ENCODE measurements at regions not wholly inside any gene's neighbourhood (a gene's known extent, or its start where the extent isn't known, plus 50 kb on each side); places are given as distances from the start of the nearest gene placed in this dataset.
A peak's percentile ranks its signal among the peaks of the same experiment; 100 is the strongest.
"Not testable (repeated sequence)": the region's sequence is repeated elsewhere in the genome, so short reads cannot be mapped to it uniquely, and the experiment has no call there.

- Histone ChIP-seq H3K36me3 (ENCODE audit: control insufficient read depth, insufficient read depth, low read length) (no peaks in the 10 kb centered on the region), H3K4me3 (ENCODE audit: extremely low read depth, insufficient read depth, low read length, poor library complexity, severe bottlenecking) (no peak overlapping the region), H3K9me3 (ENCODE audit: control insufficient read depth, low read length) (no peaks in the 10 kb centered on the region), H3K27ac (ENCODE audit: low read depth, low read length, severe bottlenecking) (no peak overlapping the region), H3K4me1 (ENCODE audit: control insufficient read depth, insufficient read depth, low read length, poor library complexity, severe bottlenecking) (no peaks in the 10 kb centered on the region)
- WGBS, 2 experiments (ENCODE audit: insufficient coverage in 2 of 2): 100% methylated on average over 1 of the region's 3 CpGs; no CpG with 5 or more reads in 1 of the 2 experiments
These were observed 134.2 kb upstream of the PRSS3 start for GRCh38 chr9:33661176-33661575.

GRCh38 chr9:33662871-33663270 lies 132.5 kb upstream of the PRSS3 start:
- Histone ChIP-seq H3K27ac (ENCODE audit: low read depth, low read length, severe bottlenecking) (no peak overlapping the region), H3K4me3 (ENCODE audit: extremely low read depth, insufficient read depth, low read length, poor library complexity, severe bottlenecking) (no peak overlapping the region), H3K9me3 (ENCODE audit: control insufficient read depth, low read length) (no peaks in the 10 kb centered on the region), H3K36me3 (ENCODE audit: control insufficient read depth, insufficient read depth, low read length) (no peaks in the 10 kb centered on the region), H3K4me1 (ENCODE audit: control insufficient read depth, insufficient read depth, low read length, poor library complexity, severe bottlenecking) (no peaks in the 10 kb centered on the region)
- 86% methylated on average over 1 of the region's 1 CpG; no CpG with 5 or more reads in 1 of the 2 experiments for WGBS, 2 experiments (ENCODE audit: insufficient coverage in 2 of 2)

- H3K4me1 ChIP-seq (ENCODE audit: control insufficient read depth, insufficient read depth, low read length, poor library complexity, severe bottlenecking); H3K9me3 ChIP-seq (ENCODE audit: control insufficient read depth, low read length); H3K36me3 ChIP-seq (ENCODE audit: control insufficient read depth, insufficient read depth, low read length): not testable (repeated sequence)
- WGBS, 2 experiments (ENCODE audit: insufficient coverage in 2 of 2): 33 to 58% methylated on average over 2 to 3 of the region's 8 CpGs
- Histone ChIP-seq H3K27ac (ENCODE audit: low read depth, low read length, severe bottlenecking) (peak overlapping the region; percentile 85), H3K4me3 (ENCODE audit: extremely low read depth, insufficient read depth, low read length, poor library complexity, severe bottlenecking) (peak overlapping the region; percentile 49)
These were observed 119.1 kb upstream of the PRSS3 start for GRCh38 chr9:33676194-33676745.

GRCh38 chr9:33676746-33677505 lies 118.4 kb upstream of the PRSS3 start:
- peak overlapping the region; percentile 85 for H3K27ac ChIP-seq (ENCODE audit: low read depth, low read length, severe bottlenecking)
- H3K36me3 ChIP-seq (ENCODE audit: control insufficient read depth, insufficient read depth, low read length): no peaks in the 10 kb centered on the region
- H3K4me3 ChIP-seq (ENCODE audit: extremely low read depth, insufficient read depth, low read length, poor library complexity, severe bottlenecking): peak overlapping the region; percentile 49
- peaks cover 5% of the 10 kb centered on the region for H3K4me1 ChIP-seq (ENCODE audit: control insufficient read depth, insufficient read depth, low read length, poor library complexity, severe bottlenecking)
- WGBS, 2 experiments (ENCODE audit: insufficient coverage in 2 of 2): 0% methylated on average over 30 to 45 of the region's 78 CpGs
- H3K9me3 ChIP-seq (ENCODE audit: control insufficient read depth, low read length): no peaks in the 10 kb centered on the region

- peak overlapping the region; percentile 85 for H3K27ac ChIP-seq (ENCODE audit: low read depth, low read length, severe bottlenecking)
- WGBS, 2 experiments (ENCODE audit: insufficient coverage in 2 of 2): no CpG with 5 or more reads among the region's 3 CpGs
These were observed 117.9 kb upstream of the PRSS3 start for GRCh38 chr9:33677506-33677809.

GRCh38 chr9:33677961-33678360 lies 117.4 kb upstream of the PRSS3 start:
- WGBS, 2 experiments (ENCODE audit: insufficient coverage in 2 of 2): no CpG with 5 or more reads among the region's 3 CpGs
- Histone ChIP-seq H3K4me3 (ENCODE audit: extremely low read depth, insufficient read depth, low read length, poor library complexity, severe bottlenecking) (no peak overlapping the region), H3K27ac (ENCODE audit: low read depth, low read length, severe bottlenecking) (no peak overlapping the region), H3K9me3 (ENCODE audit: control insufficient read depth, low read length) (no peaks in the 10 kb centered on the region), H3K4me1 (ENCODE audit: control insufficient read depth, insufficient read depth, low read length, poor library complexity, severe bottlenecking) (peaks cover 5% of the 10 kb centered on the region), H3K36me3 (ENCODE audit: control insufficient read depth, insufficient read depth, low read length) (no peaks in the 10 kb centered on the region)

More at GRCh38 chr9:33677506-33677809, 117.9 kb upstream of the PRSS3 start:
- H3K9me3 ChIP-seq (ENCODE audit: control insufficient read depth, low read length): no peaks in the 10 kb centered on the region
- H3K4me1 ChIP-seq (ENCODE audit: control insufficient read depth, insufficient read depth, low read length, poor library complexity, severe bottlenecking): peaks cover 5% of the 10 kb centered on the region
- no peaks in the 10 kb centered on the region for H3K36me3 ChIP-seq (ENCODE audit: control insufficient read depth, insufficient read depth, low read length)
- peak overlapping the region; percentile 49 for H3K4me3 ChIP-seq (ENCODE audit: extremely low read depth, insufficient read depth, low read length, poor library complexity, severe bottlenecking)

GRCh38 chr9:33682551-33682950 lies 112.8 kb upstream of the PRSS3 start:
- H3K27ac ChIP-seq (ENCODE audit: low read depth, low read length, severe bottlenecking): no peak overlapping the region
- H3K4me3 ChIP-seq (ENCODE audit: extremely low read depth, insufficient read depth, low read length, poor library complexity, severe bottlenecking): no peak overlapping the region

GRCh38 chr9:33684831-33685230 lies 110.5 kb upstream of the PRSS3 start:
- Histone ChIP-seq H3K36me3 (ENCODE audit: control insufficient read depth, insufficient read depth, low read length) (no peaks in the 10 kb centered on the region), H3K4me3 (ENCODE audit: extremely low read depth, insufficient read depth, low read length, poor library complexity, severe bottlenecking) (no peak overlapping the region), H3K9me3 (ENCODE audit: control insufficient read depth, low read length) (no peaks in the 10 kb centered on the region), H3K27ac (ENCODE audit: low read depth, low read length, severe bottlenecking) (no peak overlapping the region), H3K4me1 (ENCODE audit: control insufficient read depth, insufficient read depth, low read length, poor library complexity, severe bottlenecking) (no peaks in the 10 kb centered on the region)

More at GRCh38 chr9:33682551-33682950, 112.8 kb upstream of the PRSS3 start:
- Histone ChIP-seq H3K4me1 (ENCODE audit: control insufficient read depth, insufficient read depth, low read length, poor library complexity, severe bottlenecking) (peaks cover 5% of the 10 kb centered on the region), H3K36me3 (ENCODE audit: control insufficient read depth, insufficient read depth, low read length) (no peaks in the 10 kb centered on the region), H3K9me3 (ENCODE audit: control insufficient read depth, low read length) (no peaks in the 10 kb centered on the region)
- WGBS, 2 experiments (ENCODE audit: insufficient coverage in 2 of 2): 93% methylated on average over 2 of the region's 3 CpGs; no CpG with 5 or more reads in 1 of the 2 experiments

- no peaks in the 10 kb centered on the region for H3K9me3 ChIP-seq (ENCODE audit: control insufficient read depth, low read length)
- 60% methylated on average over 1 of the region's 4 CpGs; no CpG with 5 or more reads in 1 of the 2 experiments for WGBS, 2 experiments (ENCODE audit: insufficient coverage in 2 of 2)
- H3K36me3 ChIP-seq (ENCODE audit: control insufficient read depth, insufficient read depth, low read length): no peaks in the 10 kb centered on the region
- no peak overlapping the region for H3K27ac ChIP-seq (ENCODE audit: low read depth, low read length, severe bottlenecking)
- H3K4me1 ChIP-seq (ENCODE audit: control insufficient read depth, insufficient read depth, low read length, poor library complexity, severe bottlenecking): no peaks in the 10 kb centered on the region
- no peak overlapping the region for H3K4me3 ChIP-seq (ENCODE audit: extremely low read depth, insufficient read depth, low read length, poor library complexity, severe bottlenecking)
These were observed 108.4 kb upstream of the PRSS3 start for GRCh38 chr9:33686942-33687341.

- H3K4me3 ChIP-seq (ENCODE audit: extremely low read depth, insufficient read depth, low read length, poor library complexity, severe bottlenecking): no peak overlapping the region
- no peaks in the 10 kb centered on the region for H3K9me3 ChIP-seq (ENCODE audit: control insufficient read depth, low read length)
- no peaks in the 10 kb centered on the region for H3K4me1 ChIP-seq (ENCODE audit: control insufficient read depth, insufficient read depth, low read length, poor library complexity, severe bottlenecking)
- WGBS, 2 experiments (ENCODE audit: insufficient coverage in 2 of 2): 82 to 86% methylated on average over 1 of the region's 2 CpGs
- no peak overlapping the region for H3K27ac ChIP-seq (ENCODE audit: low read depth, low read length, severe bottlenecking)
- H3K36me3 ChIP-seq (ENCODE audit: control insufficient read depth, insufficient read depth, low read length): no peaks in the 10 kb centered on the region
These were observed 107.6 kb upstream of the PRSS3 start for GRCh38 chr9:33687779-33688178.

Measured in mesodermal cell (in vitro differentiated cells).